Stimulated activated CD4-positive, alpha-beta T cell treated with anti-CD3 and anti-CD28 coated beads, Interleukin-15, amount 100 ng/mL, for 48 hours (primary cell): ENCODE measurements at regions not wholly inside any gene's neighbourhood (a gene's known extent, or its start where the extent isn't known, plus 50 kb on each side); places are given as distances from the start of the nearest gene placed in this dataset.

Experiments
- DNase-seq, 2 donors: peaks; one replicate each; pipeline ENCODE4 v3.0.0-alpha.2; 2020; ENCODE audit warnings: low read depth in 2 of 2

GRCh38 chr2:226680719-226681118 lies 118.9 kb downstream of the IRS1 start:
- DNase-seq: no peak

GRCh38 chr2:226679389-226680065 lies 120.1 kb downstream of the IRS1 start:
- DNase-seq: no peak

- DNase-seq: no peak
These were observed 121.2 kb downstream of the IRS1 start for GRCh38 chr2:226678422-226678821.

- no peak for DNase-seq
These were observed 122.5 kb downstream of the IRS1 start for GRCh38 chr2:226677080-226677479.

- DNase-seq: no peak
These were observed 123.0 kb downstream of the IRS1 start for GRCh38 chr2:226676618-226677017.

GRCh38 chr2:226674123-226674522 lies 125.5 kb downstream of the IRS1 start:
- DNase-seq: no peak

GRCh38 chr2:226673314-226673723 lies 126.3 kb downstream of the IRS1 start:
- DNase-seq: no peak

- DNase-seq: no peak
These were observed 128.4 kb downstream of the IRS1 start for GRCh38 chr2:226671141-226671676.

- DNase-seq: no peak
These were observed 129.7 kb downstream of the IRS1 start for GRCh38 chr2:226669905-226670304.

GRCh38 chr2:226669249-226669648 lies 130.4 kb downstream of the IRS1 start:
- no peak for DNase-seq

- DNase-seq: no peak
These were observed 131.9 kb downstream of the IRS1 start for GRCh38 chr2:226667736-226668135.

- no peak for DNase-seq
These were observed 134.3 kb downstream of the IRS1 start for GRCh38 chr2:226665306-226665831.

- no peak for DNase-seq
These were observed 135.0 kb downstream of the IRS1 start for GRCh38 chr2:226664661-226665060.

GRCh38 chr2:226664140-226664539 lies 135.5 kb downstream of the IRS1 start:
- DNase-seq: no peak

GRCh38 chr2:226661789-226662545 lies 137.7 kb downstream of the IRS1 start:
- no peak for DNase-seq

GRCh38 chr2:226660526-226660925 lies 139.1 kb downstream of the IRS1 start:
- DNase-seq: no peak

- DNase-seq: no peak
These were observed 139.5 kb downstream of the IRS1 start for GRCh38 chr2:226660124-226660523.

GRCh38 chr2:226659410-226659809 lies 140.2 kb downstream of the IRS1 start:
- DNase-seq: no peak

- no peak for DNase-seq
These were observed 141.1 kb downstream of the IRS1 start for GRCh38 chr2:226658555-226658954.

GRCh38 chr2:226657340-226658053 lies 142.1 kb downstream of the IRS1 start:
- no peak for DNase-seq

- no peak for DNase-seq
These were observed 143.3 kb downstream of the IRS1 start for GRCh38 chr2:226656367-226656766.

- DNase-seq: no peak
These were observed 143.7 kb downstream of the IRS1 start for GRCh38 chr2:226655871-226656270.
